GM21737 (cell line): ENCODE measurements at regions not wholly inside any gene's neighbourhood (a gene's known extent, or its start where the extent isn't known, plus 50 kb on each side); places are given as distances from the start of the nearest gene placed in this dataset.
"Not testable (repeated sequence)": the region's sequence is repeated elsewhere in the genome, so short reads cannot be mapped to it uniquely, and the experiment has no call there.

Experiments used
- ATAC-seq: cut with Tn5 transposase; IDR thresholded peaks from one replicate; pipeline ENCODE4 v1.9.1; 2021; ENCODE audit warnings: mild to moderate bottlenecking, moderate library complexity; ENCODE audit not compliant: unreplicated experiment

- ATAC-seq: not testable (repeated sequence)
Observed at GRCh38 chr14:38600572-38600971, 344.7 kb upstream of the CLEC14A start.

GRCh38 chr14:38593476-38593875 lies 337.6 kb upstream of the CLEC14A start:
- ATAC-seq: no peak

GRCh38 chr14:38592764-38593442 lies 337.0 kb upstream of the CLEC14A start:
- no peak for ATAC-seq

- ATAC-seq: no peak
Observed at GRCh38 chr14:38589747-38590350, 334.0 kb upstream of the CLEC14A start.

- no peak for ATAC-seq
Observed at GRCh38 chr14:38583471-38583870, 327.6 kb upstream of the CLEC14A start.

- no peak for ATAC-seq
Observed at GRCh38 chr14:38578278-38578681, 322.4 kb upstream of the CLEC14A start.

- no peak for ATAC-seq
Observed at GRCh38 chr14:38567703-38568102, 311.8 kb upstream of the CLEC14A start.

- no peak for ATAC-seq
Observed at GRCh38 chr14:38561657-38562056, 305.8 kb upstream of the CLEC14A start.

GRCh38 chr14:38559711-38560110 lies 303.8 kb upstream of the CLEC14A start:
- no peak for ATAC-seq

- ATAC-seq: not testable (repeated sequence)
Observed at GRCh38 chr14:38557391-38557790, 301.5 kb upstream of the CLEC14A start.

- no peak for ATAC-seq
Observed at GRCh38 chr14:38556252-38556651, 300.4 kb upstream of the CLEC14A start.

- ATAC-seq: no peak
Observed at GRCh38 chr14:38554026-38554425, 298.1 kb upstream of the CLEC14A start.

GRCh38 chr14:38553586-38553985 lies 297.7 kb upstream of the CLEC14A start:
- no peak for ATAC-seq

- ATAC-seq: no peak
Observed at GRCh38 chr14:38549564-38549963, 293.7 kb upstream of the CLEC14A start.

- no peak for ATAC-seq
Observed at GRCh38 chr14:38547961-38548490, 292.1 kb upstream of the CLEC14A start.

GRCh38 chr14:38546932-38547551 lies 291.1 kb upstream of the CLEC14A start:
- no peak for ATAC-seq

- no peak for ATAC-seq
Observed at GRCh38 chr14:38544776-38545175, 288.9 kb upstream of the CLEC14A start.

- not testable (repeated sequence) for ATAC-seq
Observed at GRCh38 chr14:38543851-38544250, 288.0 kb upstream of the CLEC14A start.

- ATAC-seq: not testable (repeated sequence)
Observed at GRCh38 chr14:38538053-38538452, 282.2 kb upstream of the CLEC14A start.

GRCh38 chr14:38536376-38537038 lies 280.6 kb upstream of the CLEC14A start:
- ATAC-seq: no peak

GRCh38 chr14:38528582-38528981 lies 272.7 kb upstream of the CLEC14A start:
- ATAC-seq: no peak
